HepG2 (cell line): ENCODE measurements at regions not wholly inside any gene's neighbourhood (a gene's known extent, or its start where the extent isn't known, plus 50 kb on each side); places are given as distances from the start of the nearest gene placed in this dataset.

Experiments used
- ATAC-seq: fragments of 200-7000 bp; cut with Tn5 transposase; 3 replicates; pipeline ENCODE4 v1.9.1; 2020; ENCODE audit warnings: mild to moderate bottlenecking, moderate library complexity
- BruUV-seq: library from RNA; stranded (reverse); fragments of 400-500 nt; replicated peaks from 2 replicates; lab custom pipeline; 2021; lab: Mats Ljungman, UMichigan
- CTCF ChIA-PET: fragments of 300-600 bp; formaldehyde crosslinking; extraction: SDS; loops from one replicate; lab custom pipeline; 2021; ENCODE audit warnings: low total read pairs, inconsistent platforms, low intra/inter-chr PET ratio; lab: Yijun Ruan, JAX
- POLR2A ChIA-PET: fragments of 350-600 bp; sonication (Branson Sonifier 250); formaldehyde crosslinking; loops from one replicate; lab custom pipeline; 2020; ENCODE audit warnings: antibody characterized with exemption, inconsistent platforms; lab: Yijun Ruan, JAX
- DNase-seq: peaks from one replicate; pipeline ENCODE4 v3.0.0-alpha.2; 2015; ENCODE audit warnings: low spot score
- FAIRE-seq: peaks from 3 replicates; lab custom pipeline; 2011; peaks lifted over from hg19 to GRCh38; lab: Jason Lieb, UNC
- H2AFZ ChIP-seq: one replicate; pipeline ENCODE4 v1.6.1; 2011; ENCODE audit warnings: low read length, inconsistent platforms
- H3K27ac ChIP-seq: fragments of 300-600 bp; 3 replicates; pipeline ENCODE4 v1.8.0; 2011; ENCODE audit warnings: mixed run types, mild to moderate bottlenecking, mixed read lengths, low read length, inconsistent platforms; ENCODE audit not compliant: insufficient read depth; ENCODE audit errors: extremely low read length
- H3K27me3 ChIP-seq, 2 experiments: fragments of 200-600 bp in 1 of 2; 2 replicates in 1 of 2; 3 replicates in 1 of 2; pipeline versions ENCODE4 v1.6.0 to v1.8.0; 2011; ENCODE audit warnings: low read length in 2 of 2, mild to moderate bottlenecking in 2 of 2, moderate library complexity in 2 of 2, inconsistent platforms in 1 of 2; ENCODE audit not compliant: insufficient read depth in 2 of 2, control insufficient read depth in 1 of 2
- H3K36me3 ChIP-seq, 2 experiments: fragments of 200-600 bp in 1 of 2; replicated peaks in 1 of 2; 2 replicates in 1 of 2; 3 replicates in 1 of 2; pipeline versions ENCODE4 v1.5.1 to v1.8.0; 2011; ENCODE audit warnings: low read length in 2 of 2, inconsistent platforms in 1 of 2; ENCODE audit not compliant: insufficient read depth in 2 of 2, control insufficient read depth in 1 of 2
- H3K4me1 ChIP-seq: 2 replicates; pipeline ENCODE4 v1.5.1; 2012; ENCODE audit warnings: low read length, inconsistent platforms; ENCODE audit not compliant: insufficient read depth
- H3K4me2 ChIP-seq: 2 replicates; pipeline ENCODE4 v1.6.0; 2011; ENCODE audit warnings: low read depth, low read length, inconsistent platforms
- H3K4me3 ChIP-seq, 3 experiments: fragments of 200-600 bp in 1 of 3; sonication (generic), shearing (Covaris generic) in 1 of 3; replicated peaks in 1 of 3; 2 replicates each; pipeline ENCODE4 v1.5.1; 2011 to 2016; ENCODE audit warnings: low read length in 3 of 3, inconsistent platforms in 2 of 3, low read depth in 2 of 3, mild to moderate bottlenecking in 2 of 3, control low read depth in 1 of 3, mixed read lengths in 1 of 3; ENCODE audit not compliant: insufficient read depth in 1 of 3
- H3K79me2 ChIP-seq: one replicate; pipeline ENCODE4 v1.6.1; 2011; ENCODE audit warnings: low read length, inconsistent platforms; ENCODE audit not compliant: insufficient read depth
- H3K9ac ChIP-seq: 2 replicates; pipeline ENCODE4 v1.6.0; 2011; ENCODE audit warnings: mild to moderate bottlenecking, low read depth, low read length, inconsistent platforms; ENCODE audit not compliant: insufficient read depth
- H3K9me3 ChIP-seq: 2 replicates; pipeline ENCODE4 v1.5.1; 2012; ENCODE audit warnings: mild to moderate bottlenecking, low read length
- H4K20me1 ChIP-seq: 2 replicates; pipeline ENCODE4 v1.6.0; 2011; ENCODE audit warnings: inconsistent platforms, mild to moderate bottlenecking, low read length, moderate library complexity; ENCODE audit not compliant: insufficient read depth
- CCDC6 ChIP-seq: sonication (generic); formaldehyde crosslinking; IDR thresholded peaks from 2 replicates; pipeline ENCODE4 v1.8.1; 2022; ENCODE audit warnings: mild to moderate bottlenecking, missing genetic modification reagents, moderate library complexity
- FOSL2 ChIP-seq: sonication (generic); formaldehyde crosslinking; IDR thresholded peaks from 2 replicates; pipeline ENCODE4 v1.4.0; 2020; ENCODE audit warnings: missing genetic modification reagents
- ISX ChIP-seq: sonication (generic); formaldehyde crosslinking; conservative IDR thresholded peaks from 2 replicates; pipeline ENCODE4 v1.5.0; 2020; ENCODE audit warnings: missing genetic modification reagents
- KDM1A ChIP-seq: IDR thresholded peaks from 2 replicates; pipeline ENCODE4 v1.6.1; 2016; ENCODE audit warnings: missing compliant biosample characterization
- NFE2L2 ChIP-seq: fragments of 150-350 bp; IDR thresholded peaks from 2 replicates; pipeline ENCODE4 v1.6.1; 2014; ENCODE audit warnings: low read length
- RARG ChIP-seq: sonication (generic); formaldehyde crosslinking; IDR thresholded peaks from 2 replicates; pipeline ENCODE4 v1.4.0; 2020; ENCODE audit warnings: low read depth, mild to moderate bottlenecking, missing genetic modification reagents
- YY1 ChIP-seq: IDR thresholded peaks from 2 replicates; pipeline ENCODE4 v1.6.1; 2011; ENCODE audit warnings: low read length, low read depth, moderate library complexity, mild to moderate bottlenecking; ENCODE audit not compliant: insufficient read depth, insufficient replicate concordance
- ZMYM2 ChIP-seq: sonication (generic); formaldehyde crosslinking; IDR thresholded peaks from 2 replicates; pipeline ENCODE4 v1.8.0; 2022; ENCODE audit warnings: mild to moderate bottlenecking, missing genetic modification reagents
- ZNF331 ChIP-seq: sonication (generic); formaldehyde crosslinking; IDR thresholded peaks from 2 replicates; pipeline ENCODE4 v1.4.0; 2020; ENCODE audit warnings: missing genetic modification reagents
- ZNF33B ChIP-seq: sonication (generic); formaldehyde crosslinking; IDR thresholded peaks from 2 replicates; pipeline ENCODE4 v1.5.1; 2020; ENCODE audit warnings: mild to moderate bottlenecking, missing genetic modification reagents
- ZNF691 ChIP-seq: sonication (generic); formaldehyde crosslinking; IDR thresholded peaks from 2 replicates; pipeline ENCODE4 v1.4.0; 2020; ENCODE audit warnings: missing genetic modification reagents, low read depth, mild to moderate bottlenecking, borderline replicate concordance
- ZSCAN20 ChIP-seq: sonication (generic); formaldehyde crosslinking; IDR thresholded peaks from 2 replicates; pipeline ENCODE4 v1.4.0; 2020; ENCODE audit warnings: missing genetic modification reagents, mild to moderate bottlenecking, borderline replicate concordance
- WGBS: methylation state at CpG from one replicate; pipeline ENCODE4 v1.1.6; 2017; ENCODE audit warnings: low lambda C conversion rate; 5-methylcytosine and 5-hydroxymethylcytosine counted together
- in situ Hi-C: cut with HindIII; loops from 2 replicates; pipeline ENCODE4 v1.10.0; 2017; ENCODE audit warnings: low pct_unique_long_range_greater_than_20kb; ENCODE audit not compliant: extremely low pct_ligation_motif_present
- intact Hi-C: fragments of 100-400 bp; cut with micrococcal nuclease; formaldehyde crosslinking; loops from one replicate; pipeline ENCODE4 v1.10.0; 2022; ENCODE audit not compliant: unreplicated experiment
- TF ChIP-seq, protein P1 (sequence below): sonication (generic); formaldehyde crosslinking; IDR thresholded peaks from 2 replicates; pipeline ENCODE4 v1.8.1; 2023; ENCODE audit warnings: mild to moderate bottlenecking, missing genetic modification reagents, borderline replicate concordance
- TF ChIP-seq, protein P2 (sequence below): sonication (generic); formaldehyde crosslinking; IDR thresholded peaks from 2 replicates; pipeline ENCODE4 v1.8.1; 2023; ENCODE audit warnings: missing genetic modification reagents, mild to moderate bottlenecking, borderline replicate concordance
- TF ChIP-seq, protein P3 (sequence below): sonication (generic); formaldehyde crosslinking; IDR thresholded peaks from 2 replicates; pipeline ENCODE4 v1.8.0; 2022; ENCODE audit warnings: mild to moderate bottlenecking, missing genetic modification reagents, moderate library complexity
- TF ChIP-seq, protein P4 (sequence below): sonication (generic); formaldehyde crosslinking; IDR thresholded peaks from 2 replicates; pipeline ENCODE4 v1.8.1; 2023; ENCODE audit warnings: mild to moderate bottlenecking, missing genetic modification reagents

- no TSS peak for BruUV-seq
- ATAC-seq, result no peak
- H3K4me3 ChIP-seq, result no peak overlapping the region
- H3K9ac ChIP-seq, result no peak overlapping the region
- in situ Hi-C loops, result no loop called here
- TF ChIP-seq FOSL2 (CRISPR knock-in tag), result no peak
- TF ChIP-seq, protein P1, sequence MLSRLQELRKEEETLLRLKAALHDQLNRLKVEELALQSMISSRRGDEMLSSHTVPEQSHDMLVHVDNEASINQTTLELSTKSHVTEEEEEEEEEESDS, result no peak
- no peak for TF ChIP-seq YY1
- no peak for TF ChIP-seq ZNF33B (CRISPR knock-in tag)
- TF ChIP-seq ZSCAN20 (CRISPR knock-in tag), result no peak
- no peak for TF ChIP-seq ZNF331 (CRISPR knock-in tag)
- TF ChIP-seq, all 625 proteins: peak for 0
- Histone ChIP-seq H3K9me3 (peaks cover 81% of the 10 kb centered on the region), H4K20me1 (no peaks in the 10 kb centered on the region), H3K79me2 (no peaks in the 10 kb centered on the region), H2AFZ (no peak overlapping the region), H3K36me3 (no peaks in the 10 kb centered on the region), H3K27me3 (no peaks in the 10 kb centered on the region), H3K27ac (no peak overlapping the region), H3K4me1 (no peaks in the 10 kb centered on the region), H3K4me2 (no peak overlapping the region)
- WGBS, result 8% methylated on average over 2 of the region's 2 CpGs
- DNase-seq (no peak), FAIRE-seq (no peak)
- POLR2A ChIA-PET, result no interaction called here
- CTCF ChIA-PET, result no interaction called here
- intact Hi-C loops, result no loop called here
Observed at GRCh38 chr2:116582850-116583249, 1231.6 kb upstream of the DDX18 start.

DNA sequence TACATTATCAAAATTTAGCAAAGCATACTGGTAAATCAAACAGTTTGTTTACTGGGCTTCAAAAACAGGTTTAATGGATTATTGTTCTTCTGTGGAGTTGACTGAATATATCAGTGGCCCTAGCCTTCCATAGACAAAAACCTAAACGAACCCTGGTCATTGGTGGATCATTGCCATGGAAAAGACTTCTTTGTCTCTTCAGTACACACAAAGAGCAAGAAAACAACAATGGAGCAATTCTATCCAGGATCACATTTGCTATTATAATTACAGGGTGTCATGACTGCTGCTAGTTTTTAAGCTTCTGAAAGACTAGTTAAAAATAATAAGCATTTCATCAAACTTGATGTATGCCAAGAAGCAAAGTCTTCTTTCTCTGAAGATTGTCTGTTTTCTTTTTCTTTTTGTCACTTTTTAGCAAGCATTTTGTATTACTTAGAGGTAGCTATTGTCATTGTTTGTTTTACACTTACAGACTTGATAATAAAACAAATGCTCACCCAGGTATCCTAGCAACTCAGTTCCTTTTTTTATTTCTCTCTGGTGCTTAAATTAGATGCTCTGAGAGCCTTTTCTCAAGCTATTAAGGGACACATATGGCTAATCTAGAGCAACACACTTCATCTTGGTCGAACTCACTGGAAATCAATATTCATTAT lies 1228.7 kb upstream of the DDX18 start:
- ChIA-PET CTCF (no interaction called here), POLR2A (no interaction called here)
- no peaks in the 10 kb centered on the region for H3K36me3 ChIP-seq
- H3K4me1 ChIP-seq, result no peaks in the 10 kb centered on the region
- 0% methylated on average over 2 of the region's 2 CpGs for WGBS
- H2AFZ ChIP-seq, result no peak overlapping the region
- H3K4me2 ChIP-seq, result no peak overlapping the region
- in situ Hi-C loops (no loop called here), intact Hi-C loops (no loop called here)
- FAIRE-seq (no peak), ATAC-seq (no peak), DNase-seq (no peak)
- no peaks in the 10 kb centered on the region for H3K79me2 ChIP-seq
- H3K27ac ChIP-seq, result no peak overlapping the region
- BruUV-seq, result no TSS peak
- H3K27me3 ChIP-seq, result no peaks in the 10 kb centered on the region
- H3K9ac ChIP-seq, result no peak overlapping the region
- no peaks in the 10 kb centered on the region for H4K20me1 ChIP-seq
- H3K9me3 ChIP-seq, result peaks cover 70% of the 10 kb centered on the region
- no peak overlapping the region for H3K4me3 ChIP-seq
- TF ChIP-seq KDM1A (CRISPR knock-in tag), result no peak
- TF ChIP-seq, protein P2, sequence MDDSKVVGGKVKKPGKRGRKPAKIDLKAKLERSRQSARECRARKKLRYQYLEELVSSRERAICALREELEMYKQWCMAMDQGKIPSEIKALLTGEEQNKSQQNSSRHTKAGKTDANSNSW (CRISPR knock-in tag), result no peak
- TF ChIP-seq, protein P3, sequence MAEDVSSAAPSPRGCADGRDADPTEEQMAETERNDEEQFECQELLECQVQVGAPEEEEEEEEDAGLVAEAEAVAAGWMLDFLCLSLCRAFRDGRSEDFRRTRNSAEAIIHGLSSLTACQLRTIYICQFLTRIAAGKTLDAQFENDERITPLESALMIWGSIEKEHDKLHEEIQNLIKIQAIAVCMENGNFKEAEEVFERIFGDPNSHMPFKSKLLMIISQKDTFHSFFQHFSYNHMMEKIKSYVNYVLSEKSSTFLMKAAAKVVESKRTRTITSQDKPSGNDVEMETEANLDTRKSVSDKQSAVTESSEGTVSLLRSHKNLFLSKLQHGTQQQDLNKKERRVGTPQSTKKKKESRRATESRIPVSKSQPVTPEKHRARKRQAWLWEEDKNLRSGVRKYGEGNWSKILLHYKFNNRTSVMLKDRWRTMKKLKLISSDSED (CRISPR knock-in tag), result no peak
- TF ChIP-seq, protein P4, sequence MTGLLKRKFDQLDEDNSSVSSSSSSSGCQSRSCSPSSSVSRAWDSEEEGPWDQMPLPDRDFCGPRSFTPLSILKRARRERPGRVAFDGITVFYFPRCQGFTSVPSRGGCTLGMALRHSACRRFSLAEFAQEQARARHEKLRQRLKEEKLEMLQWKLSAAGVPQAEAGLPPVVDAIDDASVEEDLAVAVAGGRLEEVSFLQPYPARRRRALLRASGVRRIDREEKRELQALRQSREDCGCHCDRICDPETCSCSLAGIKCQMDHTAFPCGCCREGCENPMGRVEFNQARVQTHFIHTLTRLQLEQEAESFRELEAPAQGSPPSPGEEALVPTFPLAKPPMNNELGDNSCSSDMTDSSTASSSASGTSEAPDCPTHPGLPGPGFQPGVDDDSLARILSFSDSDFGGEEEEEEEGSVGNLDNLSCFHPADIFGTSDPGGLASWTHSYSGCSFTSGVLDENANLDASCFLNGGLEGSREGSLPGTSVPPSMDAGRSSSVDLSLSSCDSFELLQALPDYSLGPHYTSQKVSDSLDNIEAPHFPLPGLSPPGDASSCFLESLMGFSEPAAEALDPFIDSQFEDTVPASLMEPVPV (CRISPR knock-in tag), result no peak
- TF ChIP-seq CCDC6 (CRISPR knock-in tag), result no peak
- no peak for TF ChIP-seq ZMYM2
- TF ChIP-seq NFE2L2, result no peak
- TF ChIP-seq RARG (CRISPR knock-in tag), result no peak
- no peak for TF ChIP-seq ZNF691 (CRISPR knock-in tag)
- no peak for TF ChIP-seq ISX (CRISPR knock-in tag)
